Calu3 (cell line): ENCODE measurements at regions not wholly inside any gene's neighbourhood (a gene's known extent, or its start where the extent isn't known, plus 50 kb on each side); places are given as distances from the start of the nearest gene placed in this dataset.

Source experiments
- BruUV-seq: library from RNA; stranded (reverse); fragments of 400-500 nt; replicated peaks from 2 replicates; lab custom pipeline; 2021; lab: Mats Ljungman, UMichigan
- CTCF ChIA-PET: fragments of 300-600 bp; sonication (Branson Sonifier 250); formaldehyde crosslinking; loops from one replicate; lab custom pipeline; 2022; ENCODE audit warnings: antibody characterized with exemption; lab: Charles Lee
- DNase-seq: peaks from one replicate; pipeline ENCODE4 v3.0.0; 2022
- H3K27ac Mint-ChIP-seq: one replicate; pipeline ENCODE4 v1.8.0; 2022; ENCODE audit warnings: mixed read lengths; ENCODE audit not compliant: unreplicated experiment
- H3K27me3 Mint-ChIP-seq: one replicate; pipeline ENCODE4 v1.8.0; 2022; ENCODE audit warnings: mixed read lengths; ENCODE audit not compliant: unreplicated experiment
- H3K36me3 Mint-ChIP-seq: one replicate; pipeline ENCODE4 v1.8.0; 2022; ENCODE audit warnings: mild to moderate bottlenecking, moderate library complexity, mixed read lengths; ENCODE audit not compliant: insufficient read depth, unreplicated experiment
- H3K4me1 Mint-ChIP-seq: one replicate; pipeline ENCODE4 v1.8.0; 2022; ENCODE audit warnings: mild to moderate bottlenecking, low read depth, mixed read lengths; ENCODE audit not compliant: unreplicated experiment
- H3K4me3 Mint-ChIP-seq: one replicate; pipeline ENCODE4 v1.8.0; 2022; ENCODE audit warnings: mild to moderate bottlenecking, low read depth, moderate library complexity, mixed read lengths; ENCODE audit not compliant: unreplicated experiment
- H3K9me3 Mint-ChIP-seq: one replicate; pipeline ENCODE4 v1.8.0; 2022; ENCODE audit warnings: low read depth, mixed read lengths; ENCODE audit not compliant: unreplicated experiment
- intact Hi-C: fragments of 100-400 bp; cut with micrococcal nuclease; formaldehyde crosslinking; loops from one replicate; pipeline ENCODE4 v1.10.0; 2022; ENCODE audit not compliant: unreplicated experiment
- TF ChIP-seq, protein P1 (sequence below): fragments of 200-600 bp; IDR thresholded peaks from one replicate; pipeline ENCODE4 v1.8.0; 2022; ENCODE audit warnings: antibody characterized with exemption; ENCODE audit not compliant: unreplicated experiment

GRCh38 chr13:91278291-91278690 is 69.2 kb upstream of the MIR17HG start:
- intact Hi-C loops = no loop called here
- BruUV-seq = no TSS peak

GRCh38 chr13:91278888-91279287 is 68.6 kb upstream of the MIR17HG start:
- no peak for DNase-seq
- TF ChIP-seq, protein P1, sequence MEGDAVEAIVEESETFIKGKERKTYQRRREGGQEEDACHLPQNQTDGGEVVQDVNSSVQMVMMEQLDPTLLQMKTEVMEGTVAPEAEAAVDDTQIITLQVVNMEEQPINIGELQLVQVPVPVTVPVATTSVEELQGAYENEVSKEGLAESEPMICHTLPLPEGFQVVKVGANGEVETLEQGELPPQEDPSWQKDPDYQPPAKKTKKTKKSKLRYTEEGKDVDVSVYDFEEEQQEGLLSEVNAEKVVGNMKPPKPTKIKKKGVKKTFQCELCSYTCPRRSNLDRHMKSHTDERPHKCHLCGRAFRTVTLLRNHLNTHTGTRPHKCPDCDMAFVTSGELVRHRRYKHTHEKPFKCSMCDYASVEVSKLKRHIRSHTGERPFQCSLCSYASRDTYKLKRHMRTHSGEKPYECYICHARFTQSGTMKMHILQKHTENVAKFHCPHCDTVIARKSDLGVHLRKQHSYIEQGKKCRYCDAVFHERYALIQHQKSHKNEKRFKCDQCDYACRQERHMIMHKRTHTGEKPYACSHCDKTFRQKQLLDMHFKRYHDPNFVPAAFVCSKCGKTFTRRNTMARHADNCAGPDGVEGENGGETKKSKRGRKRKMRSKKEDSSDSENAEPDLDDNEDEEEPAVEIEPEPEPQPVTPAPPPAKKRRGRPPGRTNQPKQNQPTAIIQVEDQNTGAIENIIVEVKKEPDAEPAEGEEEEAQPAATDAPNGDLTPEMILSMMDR = no peak
- Mint-ChIP-seq H3K27me3 (no peaks in the 10 kb centered on the region), H3K27ac (no peak overlapping the region), H3K9me3 (no peaks in the 10 kb centered on the region), H3K4me3 (no peak overlapping the region), H3K36me3 (no peaks in the 10 kb centered on the region), H3K4me1 (no peaks in the 10 kb centered on the region)
- no TSS peak for BruUV-seq
- intact Hi-C loops = no loop called here
- CTCF ChIA-PET = no interaction called here

More at GRCh38 chr13:91278291-91278690, 69.2 kb upstream of the MIR17HG start:
- CTCF ChIA-PET = no interaction called here
- DNase-seq = no peak
- Mint-ChIP-seq H3K4me1 (no peaks in the 10 kb centered on the region), H3K27me3 (no peaks in the 10 kb centered on the region), H3K36me3 (no peaks in the 10 kb centered on the region), H3K4me3 (no peak overlapping the region), H3K27ac (no peak overlapping the region), H3K9me3 (no peaks in the 10 kb centered on the region)
- TF ChIP-seq, protein P1 = no peak

DNA sequence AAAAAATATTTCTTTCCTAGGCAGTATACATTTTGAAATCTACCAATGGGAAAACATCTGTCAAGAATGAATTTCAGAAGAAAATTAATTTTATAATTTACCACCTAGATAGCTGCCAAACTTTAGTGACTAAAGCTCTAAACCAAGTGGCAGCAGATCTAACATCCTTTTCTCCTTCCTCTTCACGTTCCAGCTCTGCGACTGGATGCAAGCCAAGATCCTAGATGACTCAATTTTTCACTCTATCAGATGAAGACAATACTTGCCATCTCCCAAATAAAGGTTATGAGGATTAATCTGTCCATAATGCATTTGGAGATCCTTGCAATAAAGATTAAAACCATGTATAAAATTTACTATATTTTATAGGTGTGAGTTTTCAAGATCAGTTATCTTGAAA is 66.7 kb upstream of the MIR17HG start:
- H3K27ac Mint-ChIP-seq = no peak overlapping the region
- no TSS peak for BruUV-seq
- intact Hi-C loops = no loop called here
- no peak for DNase-seq
- no peaks in the 10 kb centered on the region for H3K9me3 Mint-ChIP-seq
- H3K27me3 Mint-ChIP-seq = no peaks in the 10 kb centered on the region
- H3K36me3 Mint-ChIP-seq = no peaks in the 10 kb centered on the region
- no peaks in the 10 kb centered on the region for H3K4me1 Mint-ChIP-seq
- TF ChIP-seq, protein P1 = no peak
- CTCF ChIA-PET = no interaction called here
- H3K4me3 Mint-ChIP-seq = no peak overlapping the region

GRCh38 chr13:91284335-91284734 is 63.2 kb upstream of the MIR17HG start:
- no TSS peak for BruUV-seq
- no peaks in the 10 kb centered on the region for H3K9me3 Mint-ChIP-seq
- no peaks in the 10 kb centered on the region for H3K4me1 Mint-ChIP-seq
- TF ChIP-seq, protein P1 = no peak
- no peak overlapping the region for H3K27ac Mint-ChIP-seq
- intact Hi-C loops = no loop called here
- CTCF ChIA-PET = no interaction called here
- H3K4me3 Mint-ChIP-seq = no peak overlapping the region
- H3K36me3 Mint-ChIP-seq = no peaks in the 10 kb centered on the region
- no peaks in the 10 kb centered on the region for H3K27me3 Mint-ChIP-seq
- no peak for DNase-seq
